ENCODE measurements at regions not wholly inside any gene's neighbourhood (a gene's known extent, or its start where the extent isn't known, plus 50 kb on each side); places are given as distances from the start of the nearest gene placed in this dataset.

DNA sequence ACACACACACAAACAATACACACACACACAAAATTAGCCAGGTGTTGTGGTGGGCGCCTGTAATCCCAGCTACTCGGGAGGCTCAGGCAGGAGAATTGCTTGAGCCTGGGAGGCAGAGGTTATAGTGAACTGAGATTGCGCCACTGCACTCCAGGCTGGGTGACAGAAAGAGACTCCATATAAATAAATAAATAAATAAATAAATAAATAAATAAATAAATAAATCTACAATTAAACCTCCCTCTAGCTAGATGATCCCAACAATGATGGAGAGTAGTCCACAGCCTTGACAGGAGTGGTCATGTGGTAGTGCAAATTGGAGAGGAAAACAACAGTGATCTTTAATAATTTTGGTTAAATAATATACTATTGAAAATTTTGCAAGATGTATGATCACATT lies 1739.0 kb upstream of the C9orf72 start:
- TF ChIP-seq POLR2A (IDR thresholded peaks at IDR 0.05; ENCODE audit: low read depth, low read length), result no peak
- TF ChIP-seq, protein P1, sequence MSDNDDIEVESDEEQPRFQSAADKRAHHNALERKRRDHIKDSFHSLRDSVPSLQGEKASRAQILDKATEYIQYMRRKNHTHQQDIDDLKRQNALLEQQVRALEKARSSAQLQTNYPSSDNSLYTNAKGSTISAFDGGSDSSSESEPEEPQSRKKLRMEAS (IDR thresholded peaks at IDR 0.05; ENCODE audit: insufficient read depth, insufficient read length), result no peak
- no peak for TF ChIP-seq EZH2 (IDR thresholded peaks at IDR 0.05; ENCODE audit: borderline replicate concordance, low read depth, low read length, severe bottlenecking)
- TF ChIP-seq, protein P2, sequence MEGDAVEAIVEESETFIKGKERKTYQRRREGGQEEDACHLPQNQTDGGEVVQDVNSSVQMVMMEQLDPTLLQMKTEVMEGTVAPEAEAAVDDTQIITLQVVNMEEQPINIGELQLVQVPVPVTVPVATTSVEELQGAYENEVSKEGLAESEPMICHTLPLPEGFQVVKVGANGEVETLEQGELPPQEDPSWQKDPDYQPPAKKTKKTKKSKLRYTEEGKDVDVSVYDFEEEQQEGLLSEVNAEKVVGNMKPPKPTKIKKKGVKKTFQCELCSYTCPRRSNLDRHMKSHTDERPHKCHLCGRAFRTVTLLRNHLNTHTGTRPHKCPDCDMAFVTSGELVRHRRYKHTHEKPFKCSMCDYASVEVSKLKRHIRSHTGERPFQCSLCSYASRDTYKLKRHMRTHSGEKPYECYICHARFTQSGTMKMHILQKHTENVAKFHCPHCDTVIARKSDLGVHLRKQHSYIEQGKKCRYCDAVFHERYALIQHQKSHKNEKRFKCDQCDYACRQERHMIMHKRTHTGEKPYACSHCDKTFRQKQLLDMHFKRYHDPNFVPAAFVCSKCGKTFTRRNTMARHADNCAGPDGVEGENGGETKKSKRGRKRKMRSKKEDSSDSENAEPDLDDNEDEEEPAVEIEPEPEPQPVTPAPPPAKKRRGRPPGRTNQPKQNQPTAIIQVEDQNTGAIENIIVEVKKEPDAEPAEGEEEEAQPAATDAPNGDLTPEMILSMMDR (IDR thresholded peaks at IDR 0.05; ENCODE audit: extremely low read depth in 1 of 2, insufficient read depth in 1 of 2, low read depth in 1 of 2, low read length in 2 of 2), result no peak
- no peak for TF ChIP-seq POLR2AphosphoS5 (IDR thresholded peaks at IDR 0.05; ENCODE audit: insufficient read depth, low read depth, low read length)
- no peak for TF ChIP-seq MYC (IDR thresholded peaks at IDR 0.05; ENCODE audit: low read depth, low read length)
- no peak for TF ChIP-seq JUN (IDR thresholded peaks at IDR 0.05; ENCODE audit: borderline replicate concordance, insufficient read depth, insufficient read length, low read depth)
- TF ChIP-seq GATA2 (IDR thresholded peaks at IDR 0.05; ENCODE audit: insufficient read depth, insufficient read length, low read depth, low read length), result no peak
- no peak for TF ChIP-seq FOS (IDR thresholded peaks at IDR 0.05; ENCODE audit: borderline replicate concordance, insufficient read depth, low read length)
